NCI-H69 (cell line): ENCODE measurements at regions not wholly inside any gene's neighbourhood (a gene's known extent, or its start where the extent isn't known, plus 50 kb on each side); places are given as distances from the start of the nearest gene placed in this dataset.
A peak's percentile ranks its signal among the peaks of the same experiment; 100 is the strongest.
"Not testable (repeated sequence)": the region's sequence is repeated elsewhere in the genome, so short reads cannot be mapped to it uniquely, and the experiment has no call there.

Experiments used
- DNase-seq: peaks from one replicate; lab custom pipeline; 2025; lab: John Stamatoyannopoulos, UW

- no peak for DNase-seq
These were observed 756.5 kb upstream of the LRRTM1 start for GRCh38 chr2:81061016-81061415.

GRCh38 chr2:81050580-81051095, 746.1 kb upstream of the LRRTM1 start:
- DNase-seq: peak; percentile 18

GRCh38 chr2:81043681-81044080, 739.1 kb upstream of the LRRTM1 start:
- DNase-seq: no peak

GRCh38 chr2:81007104-81007503, 702.6 kb upstream of the LRRTM1 start:
- no peak for DNase-seq

- no peak for DNase-seq
These were observed 698.4 kb upstream of the LRRTM1 start for GRCh38 chr2:81002906-81003305.

- DNase-seq: no peak
These were observed 682.9 kb upstream of the LRRTM1 start for GRCh38 chr2:80987466-80987865.

GRCh38 chr2:80969900-80970299, 665.3 kb upstream of the LRRTM1 start:
- DNase-seq: no peak

GRCh38 chr2:80968450-80968849, 663.9 kb upstream of the LRRTM1 start:
- DNase-seq: peak; percentile 2

GRCh38 chr2:80947601-80948130, 643.1 kb upstream of the LRRTM1 start:
- no peak for DNase-seq

- no peak for DNase-seq
These were observed 638.9 kb upstream of the LRRTM1 start for GRCh38 chr2:80943487-80943886.

GRCh38 chr2:80942766-80943165, 638.2 kb upstream of the LRRTM1 start:
- DNase-seq: no peak

GRCh38 chr2:80938463-80938862, 633.9 kb upstream of the LRRTM1 start:
- no peak for DNase-seq

GRCh38 chr2:80931820-80932219, 627.3 kb upstream of the LRRTM1 start:
- DNase-seq: not testable (repeated sequence)

- DNase-seq: no peak
These were observed 626.2 kb upstream of the LRRTM1 start for GRCh38 chr2:80930777-80931176.

GRCh38 chr2:80926168-80926567, 621.6 kb upstream of the LRRTM1 start:
- DNase-seq: peak; percentile 35

- peak; percentile 23 for DNase-seq
These were observed 592.0 kb upstream of the LRRTM1 start for GRCh38 chr2:80896576-80896975.

GRCh38 chr2:80894486-80894885, 589.9 kb upstream of the LRRTM1 start:
- no peak for DNase-seq

GRCh38 chr2:80893711-80894110, 589.2 kb upstream of the LRRTM1 start:
- DNase-seq: no peak

GRCh38 chr2:80889009-80889408, 584.5 kb upstream of the LRRTM1 start:
- peak; percentile 1 for DNase-seq

GRCh38 chr2:80887841-80888378, 583.4 kb upstream of the LRRTM1 start:
- no peak for DNase-seq

- DNase-seq: no peak
These were observed 569.8 kb upstream of the LRRTM1 start for GRCh38 chr2:80874374-80874773.

- no peak for DNase-seq
These were observed 565.4 kb upstream of the LRRTM1 start for GRCh38 chr2:80869858-80870438.

- DNase-seq: no peak
These were observed 558.7 kb upstream of the LRRTM1 start for GRCh38 chr2:80863147-80863714.
